ENCODE measurements at regions not wholly inside any gene's neighbourhood (a gene's known extent, or its start where the extent isn't known, plus 50 kb on each side); places are given as distances from the start of the nearest gene placed in this dataset.

DNA sequence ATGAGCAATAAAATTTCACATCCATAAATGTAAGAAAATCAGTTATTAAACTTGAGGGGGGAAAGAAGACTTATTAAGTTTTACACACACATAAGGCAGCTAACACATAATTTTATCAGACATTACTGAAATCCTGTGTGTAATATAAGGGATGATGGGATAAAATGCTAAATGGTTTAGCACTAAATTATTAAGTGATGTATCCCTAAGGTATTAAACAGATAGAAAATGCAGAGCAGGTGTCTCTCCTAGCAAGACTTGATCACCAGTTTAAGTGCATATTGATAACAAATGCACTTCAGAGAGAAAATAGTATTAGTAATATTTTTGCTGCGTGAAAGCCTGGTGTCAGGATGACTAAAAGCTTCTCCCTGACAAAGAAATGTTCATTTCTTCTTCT is 172.8 kb upstream of the ZFP64 start:
- no peak for TF ChIP-seq POLR2AphosphoS5 (IDR thresholded peaks at IDR 0.05; ENCODE audit: borderline replicate concordance, low read depth, low read length)
- no peak for TF ChIP-seq FOXP2 (optimal IDR thresholded peaks at IDR 0.05; ENCODE audit: control extremely low read depth, extremely low read length, insufficient read depth)
- no peak for TF ChIP-seq EZH2 (IDR thresholded peaks at IDR 0.05)

All from SK-N-MC (cell line).